NCI-H524 treated with DMSO at 0.1 percent for 48 hours (cell line): ENCODE measurements at regions not wholly inside any gene's neighbourhood (a gene's known extent, or its start where the extent isn't known, plus 50 kb on each side); places are given as distances from the start of the nearest gene placed in this dataset.

ENCODE experiments used
- DNase-seq: peaks from one replicate; lab custom pipeline; 2025; lab: John Stamatoyannopoulos, UW

DNA sequence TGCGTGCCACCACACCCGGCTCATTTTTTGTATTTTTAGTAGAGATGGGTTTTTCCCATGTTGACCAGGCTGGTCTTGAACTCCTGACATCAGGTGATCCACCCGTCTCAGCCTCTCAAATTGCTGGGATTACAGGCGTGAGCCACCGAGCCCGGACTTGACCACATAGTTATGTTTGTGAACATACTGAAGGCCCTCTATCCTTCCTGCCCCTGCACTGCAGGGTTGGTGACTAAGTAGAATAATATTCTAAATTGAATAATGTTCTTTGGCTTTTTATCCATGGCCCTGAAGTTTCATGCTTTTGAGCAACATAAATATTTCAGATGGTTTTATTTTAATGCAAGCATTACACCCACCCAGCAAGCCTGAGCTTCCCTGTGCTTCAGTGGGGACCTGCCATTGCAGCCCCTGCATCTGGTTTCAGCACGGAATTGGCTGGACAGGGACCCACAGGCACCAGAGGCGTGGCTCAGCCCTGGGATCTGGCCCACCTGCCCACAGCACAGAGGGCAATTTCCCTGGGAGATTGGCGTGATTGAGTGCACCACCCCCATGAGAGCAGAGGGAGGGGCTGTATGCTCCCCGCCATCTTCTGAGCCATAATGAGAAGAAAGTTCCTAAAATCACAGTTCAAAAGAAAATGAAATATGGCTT lies 460.5 kb downstream of the BRD1 start:
- no peak for DNase-seq

DNA sequence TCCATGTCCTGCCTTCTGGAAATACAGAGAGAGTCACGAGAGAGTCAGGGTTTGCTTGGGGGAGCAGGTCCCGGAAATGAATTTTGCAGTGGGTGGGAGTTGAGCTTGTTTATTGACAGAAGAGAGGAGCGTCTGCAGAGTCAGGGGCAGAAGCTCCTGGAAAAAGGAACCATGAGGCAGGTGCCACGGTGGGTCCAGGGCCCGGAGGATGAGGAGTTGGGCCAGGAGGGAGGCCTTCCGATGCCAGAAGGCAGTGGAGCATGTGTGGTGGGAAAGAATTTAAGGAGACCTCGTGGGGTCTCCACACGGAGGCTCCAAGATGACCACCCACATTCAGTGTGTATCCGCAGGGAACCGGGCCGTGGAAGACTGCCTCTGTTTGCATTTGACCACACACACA lies 461.2 kb downstream of the BRD1 start:
- DNase-seq = no peak

GRCh38 chr22:49365910-49366309 lies 461.8 kb downstream of the BRD1 start:
- no peak for DNase-seq

DNA sequence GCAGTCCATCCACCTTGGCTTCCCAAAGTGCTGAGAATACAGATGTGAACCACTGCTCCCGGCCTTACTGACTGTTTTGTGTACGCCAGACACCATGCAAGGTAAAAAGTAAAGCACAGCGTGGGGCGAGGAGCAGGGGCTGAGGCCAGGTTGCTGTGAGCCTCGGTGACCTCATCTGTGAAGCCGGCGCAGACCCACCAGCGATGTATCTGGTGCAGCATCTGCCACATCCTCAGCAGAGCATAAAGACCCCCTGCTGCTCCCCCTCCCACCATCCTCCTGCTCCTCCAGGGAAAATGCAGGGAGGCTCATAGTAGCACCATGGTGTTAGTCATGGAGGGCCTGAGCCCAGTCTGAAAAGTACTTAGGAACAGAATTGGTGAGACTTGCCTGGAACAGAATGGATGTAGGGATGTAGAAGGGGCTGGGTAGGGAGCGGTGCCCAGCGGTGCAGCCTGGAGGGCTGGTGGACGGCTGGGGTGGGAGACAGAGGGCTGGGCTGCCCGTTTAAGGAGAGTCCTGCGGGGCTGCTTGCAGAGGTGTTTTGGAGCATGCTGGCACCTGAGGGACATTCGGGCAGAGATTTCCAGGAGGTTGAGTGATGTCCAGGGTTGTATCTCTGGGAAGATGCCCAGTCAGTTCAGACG lies 462.4 kb downstream of the BRD1 start:
- no peak for DNase-seq

- DNase-seq = no peak
Observed at GRCh38 chr22:49364398-49364797, 463.3 kb downstream of the BRD1 start.

DNA sequence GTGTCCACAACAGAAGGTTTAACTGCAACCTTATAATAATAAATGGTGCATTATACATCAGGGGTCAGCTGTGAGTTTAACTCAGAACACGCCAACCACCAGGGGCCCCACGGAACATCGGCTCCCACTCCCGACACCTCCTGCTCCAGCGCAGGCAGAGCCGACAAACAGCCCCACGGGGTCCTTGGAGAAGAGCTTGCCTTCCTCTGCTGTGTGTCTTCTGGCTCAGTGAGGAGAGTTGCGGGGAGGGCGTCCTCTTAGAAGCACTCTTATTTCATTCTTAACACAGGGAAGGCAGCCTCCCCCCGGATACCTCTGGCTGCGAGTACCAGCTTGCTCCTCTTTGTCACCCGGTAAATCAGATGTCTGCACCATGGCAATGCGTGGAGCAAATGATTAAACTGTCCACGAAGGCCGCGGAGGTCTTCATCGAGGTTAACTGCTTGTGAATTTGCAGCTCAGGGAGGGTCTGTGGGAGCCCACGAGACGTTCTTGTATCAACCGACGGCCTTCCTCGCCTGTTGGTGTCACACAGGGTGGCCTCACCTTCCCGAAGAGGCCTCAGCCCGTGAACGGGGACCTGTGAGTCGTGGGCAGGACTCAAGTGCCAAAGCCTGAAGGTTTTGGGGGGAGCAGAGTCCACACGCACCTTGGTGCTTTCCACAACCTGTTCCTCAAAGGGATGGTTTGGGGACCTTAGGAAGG lies 464.0 kb downstream of the BRD1 start:
- no peak for DNase-seq

GRCh38 chr22:49362211-49362839 lies 465.3 kb downstream of the BRD1 start:
- no peak for DNase-seq

- DNase-seq = no peak
Observed at GRCh38 chr22:49361164-49361563, 466.5 kb downstream of the BRD1 start.

- DNase-seq = no peak
Observed at GRCh38 chr22:49360746-49361145, 466.9 kb downstream of the BRD1 start.

DNA sequence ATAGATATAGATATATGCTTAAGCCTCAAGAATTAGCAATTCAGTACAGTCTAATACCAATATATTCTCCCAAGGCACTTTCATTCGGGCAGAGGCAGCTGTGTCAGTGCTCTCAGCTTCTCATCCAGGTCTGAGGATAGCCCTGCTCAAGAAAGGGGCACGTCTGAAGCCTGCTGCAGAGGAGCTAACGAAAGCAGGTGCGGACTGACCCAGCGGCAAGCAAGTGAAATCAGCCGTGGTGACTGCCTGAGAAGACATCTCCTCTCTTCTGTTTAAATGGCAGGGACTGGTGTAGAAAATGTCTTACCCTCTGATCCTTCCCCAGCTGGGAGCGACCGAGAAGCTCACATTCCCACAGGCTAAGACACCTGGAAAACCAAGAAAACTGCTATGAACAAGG lies 468.6 kb downstream of the BRD1 start:
- no peak for DNase-seq

- DNase-seq = no peak
Observed at GRCh38 chr22:49357661-49358440, 469.8 kb downstream of the BRD1 start.

DNA sequence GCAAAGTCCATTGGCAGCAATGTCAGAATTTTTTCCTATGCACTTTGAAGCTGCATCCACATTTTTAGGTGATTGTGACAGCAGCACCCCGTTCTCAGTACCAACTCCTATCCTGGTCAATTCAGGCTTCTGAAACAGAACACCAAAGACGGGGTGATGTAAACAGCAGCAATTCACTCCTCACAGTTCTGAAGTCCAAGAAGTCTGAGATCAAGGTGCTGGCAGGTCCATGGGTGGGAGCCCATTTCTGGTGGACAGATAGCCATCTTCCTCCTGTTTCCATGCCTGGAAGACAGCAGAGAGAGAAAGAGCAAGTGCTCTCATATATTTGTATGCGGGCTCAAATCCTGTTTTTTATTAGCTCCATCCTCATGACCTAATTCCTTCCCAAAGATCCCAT lies 471.2 kb downstream of the BRD1 start:
- DNase-seq = no peak

GRCh38 chr22:49355211-49355920 lies 472.3 kb downstream of the BRD1 start:
- no peak for DNase-seq

GRCh38 chr22:49354516-49355210 lies 473.0 kb downstream of the BRD1 start:
- DNase-seq = no peak

DNA sequence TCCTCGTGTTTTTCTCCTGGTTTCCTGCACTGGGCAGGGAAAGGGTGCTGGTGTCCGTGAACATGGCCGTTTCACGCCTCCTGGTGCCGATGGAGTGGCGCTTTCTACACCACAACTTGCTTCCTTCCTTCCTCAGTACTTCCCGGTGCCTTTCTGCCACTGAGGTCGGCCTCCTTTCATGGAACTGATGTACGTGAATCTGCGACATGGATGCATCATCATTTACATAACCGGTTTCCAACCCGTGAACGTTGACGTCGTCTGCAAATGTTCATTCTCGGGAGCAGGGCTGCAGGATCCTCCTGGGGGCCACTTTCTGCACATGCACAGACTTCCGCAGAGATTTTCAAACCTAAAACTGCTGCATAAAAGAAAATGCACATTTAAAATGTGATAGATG lies 474.4 kb downstream of the BRD1 start:
- DNase-seq = no peak

GRCh38 chr22:49352361-49353169 lies 475.1 kb downstream of the BRD1 start:
- no peak for DNase-seq

- no peak for DNase-seq
Observed at GRCh38 chr22:49351761-49352227, 475.9 kb downstream of the BRD1 start.

GRCh38 chr22:49350441-49351121 lies 477.1 kb downstream of the BRD1 start:
- DNase-seq = no peak

DNA sequence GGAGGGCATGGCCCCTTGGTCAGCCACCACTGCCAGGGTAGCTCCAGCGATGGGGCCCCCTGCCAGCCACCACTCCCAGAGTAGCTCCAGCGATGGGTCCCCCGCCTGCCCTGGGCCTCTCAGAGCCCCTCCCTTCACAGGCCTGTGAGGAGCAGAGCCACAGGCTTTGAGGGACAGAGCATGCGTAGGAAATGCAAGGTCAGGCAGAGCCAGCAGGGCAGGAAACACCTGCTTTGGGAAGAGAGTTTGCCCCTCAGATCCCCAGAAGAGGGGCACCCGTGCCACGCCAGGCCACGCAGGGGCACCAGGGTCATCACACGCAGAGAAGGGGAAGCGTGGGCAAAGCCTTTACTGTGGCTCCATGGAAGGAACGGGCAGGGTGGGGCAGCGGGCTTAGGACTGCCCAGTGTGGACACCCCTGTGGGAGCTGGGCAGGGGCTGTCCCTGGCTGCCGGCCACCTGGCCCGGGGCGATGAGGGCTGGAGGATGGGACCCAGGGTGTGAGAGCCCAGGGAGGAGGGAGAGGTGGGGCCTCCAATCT lies 477.8 kb downstream of the BRD1 start:
- no peak for DNase-seq
